GM12878 (cell line): ENCODE measurements at regions not wholly inside any gene's neighbourhood (a gene's known extent, or its start where the extent isn't known, plus 50 kb on each side); places are given as distances from the start of the nearest gene placed in this dataset.

Experiments
- ATAC-seq: fragments of 200-7000 bp; cut with Tn5 transposase; 3 replicates; pipeline ENCODE4 v1.9.1; 2020; ENCODE audit warnings: mild to moderate bottlenecking, moderate library complexity
- BruUV-seq: library from RNA; stranded (reverse); fragments of 400-500 nt; replicated peaks from 2 replicates; lab custom pipeline; 2021; lab: Mats Ljungman, UMichigan
- CTCF ChIA-PET: fragments of 300-600 bp; sonication (Branson Sonifier 250); formaldehyde crosslinking; extraction: SDS; loops from one replicate; lab custom pipeline; 2021; ENCODE audit warnings: inconsistent platforms; lab: Yijun Ruan, JAX
- POLR2A ChIA-PET: fragments of 350-600 bp; formaldehyde crosslinking; extraction: SDS; loops from one replicate; lab custom pipeline; 2021; ENCODE audit warnings: inconsistent platforms; lab: Charles Lee
- RAD21 ChIA-PET: fragments of 300-600 bp; sonication (Branson Sonifier 250); formaldehyde crosslinking; loops from one replicate; lab custom pipeline; 2023; ENCODE audit warnings: antibody characterized with exemption; ENCODE audit not compliant: unreplicated experiment; lab: Charles Lee
- SMC1A ChIA-PET: fragments of 300-600 bp; sonication (Branson Sonifier 250); formaldehyde crosslinking; loops from one replicate; lab custom pipeline; 2023; ENCODE audit not compliant: unreplicated experiment, uncharacterized antibody; lab: Charles Lee
- DNase-seq: peaks from one replicate; pipeline ENCODE4 v3.0.0-alpha.2; 2011; ENCODE audit warnings: low read depth, low spot score
- FAIRE-seq: peaks from 3 replicates; lab custom pipeline; 2011; peaks lifted over from hg19 to GRCh38; lab: Jason Lieb, UNC
- H2AFZ ChIP-seq: 2 replicates; pipeline ENCODE4 v1.6.0; 2011; ENCODE audit warnings: low read depth, low read length, control low read depth; ENCODE audit not compliant: control insufficient read depth
- H3K27ac ChIP-seq: 2 replicates; pipeline ENCODE4 v1.5.1; 2011; ENCODE audit warnings: control low read depth; ENCODE audit not compliant: control insufficient read depth, insufficient read depth
- H3K27me3 ChIP-seq, 2 experiments: replicated peaks in 1 of 2; 2 replicates each; pipeline versions ENCODE4 v1.6.0 to v1.6.1; 2011; ENCODE audit warnings: low read length in 1 of 2; ENCODE audit not compliant: control insufficient read depth in 2 of 2, insufficient read depth in 2 of 2
- H3K36me3 ChIP-seq, 2 experiments: 2 replicates each; pipeline ENCODE4 v1.5.1; 2011; ENCODE audit warnings: low read length in 1 of 2; ENCODE audit not compliant: control insufficient read depth in 2 of 2, insufficient read depth in 2 of 2
- H3K4me1 ChIP-seq: 2 replicates; pipeline ENCODE4 v1.6.1; 2011; ENCODE audit warnings: mild to moderate bottlenecking, low read length, moderate library complexity, mixed read lengths; ENCODE audit not compliant: control insufficient read depth, insufficient read depth
- H3K4me2 ChIP-seq: 2 replicates; pipeline ENCODE4 v1.6.0; 2011; ENCODE audit warnings: control low read depth; ENCODE audit not compliant: control insufficient read depth, insufficient read depth
- H3K4me3 ChIP-seq: fragments of 200-600 bp; sonication (generic); 2 replicates; pipeline ENCODE4 v1.5.1; 2016
- H3K79me2 ChIP-seq: 2 replicates; pipeline ENCODE4 v1.6.0; 2011; ENCODE audit warnings: low read length; ENCODE audit not compliant: control insufficient read depth, insufficient read depth
- H3K9ac ChIP-seq: 2 replicates; pipeline ENCODE4 v1.8.0; 2011; ENCODE audit warnings: low read length, control low read depth, mixed read lengths; ENCODE audit not compliant: control insufficient read depth, insufficient read depth
- H3K9me3 ChIP-seq: replicated peaks from 3 replicates; pipeline ENCODE4 v1.5.1; 2011; ENCODE audit warnings: mild to moderate bottlenecking, low read length; ENCODE audit not compliant: control insufficient read depth, insufficient read depth
- H4K20me1 ChIP-seq: 2 replicates; pipeline ENCODE4 v1.6.0; 2011; ENCODE audit not compliant: control insufficient read depth, insufficient read depth
- ATF2 ChIP-seq: IDR thresholded peaks from 2 replicates; pipeline ENCODE4 v1.6.1; 2012; ENCODE audit warnings: low read length, inconsistent platforms
- CHD4 ChIP-seq: fragments of 200-600 bp; sonication (generic); IDR thresholded peaks from 2 replicates; pipeline ENCODE4 v1.6.1; 2016; ENCODE audit warnings: mild to moderate bottlenecking
- DPF2 ChIP-seq: fragments of 450-650 bp; IDR thresholded peaks from 2 replicates; pipeline ENCODE4 v1.6.1; 2017; ENCODE audit warnings: mild to moderate bottlenecking
- E4F1 ChIP-seq: fragments of 450-650 bp; IDR thresholded peaks from 2 replicates; pipeline ENCODE4 v1.6.1; 2018; ENCODE audit warnings: borderline replicate concordance, mild to moderate bottlenecking; ENCODE audit not compliant: partially characterized antibody
- EGR1 ChIP-seq, 2 experiments: IDR thresholded peaks; 1 replicate in 1 of 2; 2 replicates in 1 of 2; pipeline ENCODE4 v1.6.1; 2011 to 2012; ENCODE audit warnings: low read depth in 2 of 2, low read length in 2 of 2, borderline replicate concordance in 1 of 2, mild to moderate bottlenecking in 1 of 2, moderate library complexity in 1 of 2
- FOXM1 ChIP-seq: IDR thresholded peaks from 2 replicates; pipeline ENCODE4 v1.6.1; 2012; ENCODE audit warnings: low read depth, mild to moderate bottlenecking, inconsistent platforms, low read length, moderate library complexity
- HDAC2 ChIP-seq: fragments of 200-600 bp; sonication (generic); IDR thresholded peaks from 2 replicates; pipeline ENCODE4 v1.6.1; 2017
- LARP7 ChIP-seq: fragments of 450-650 bp; IDR thresholded peaks from 2 replicates; pipeline ENCODE4 v1.6.1; 2017; ENCODE audit warnings: mild to moderate bottlenecking
- MTA3 ChIP-seq: IDR thresholded peaks from 2 replicates; pipeline ENCODE4 v1.6.1; 2012; ENCODE audit warnings: low read length, inconsistent platforms, borderline replicate concordance
- NFYA ChIP-seq: IDR thresholded peaks from 2 replicates; pipeline ENCODE4 v1.6.1; 2011; ENCODE audit warnings: low read depth, mild to moderate bottlenecking, low read length, improper control_type of control experiment, borderline replicate concordance
- NR2C1 ChIP-seq: fragments of 450-650 bp; IDR thresholded peaks from 2 replicates; pipeline ENCODE4 v1.6.1; 2017; ENCODE audit warnings: antibody characterized with exemption, mild to moderate bottlenecking, moderate library complexity
- PML ChIP-seq: IDR thresholded peaks from 2 replicates; pipeline ENCODE4 v1.6.1; 2012; ENCODE audit warnings: low read length, inconsistent platforms
- REST ChIP-seq: IDR thresholded peaks from 2 replicates; pipeline ENCODE4 v1.6.1; 2012; ENCODE audit warnings: mild to moderate bottlenecking, low read depth, low read length
- RUNX3 ChIP-seq: IDR thresholded peaks from 2 replicates; pipeline ENCODE4 v1.6.1; 2012; ENCODE audit warnings: low read length, inconsistent platforms
- TCF3 ChIP-seq: IDR thresholded peaks from 2 replicates; pipeline ENCODE4 v1.6.1; 2012; ENCODE audit warnings: low read depth, mild to moderate bottlenecking, low read length, borderline replicate concordance; ENCODE audit not compliant: insufficient read depth
- ZBED1 ChIP-seq: IDR thresholded peaks from 2 replicates; pipeline ENCODE4 v1.6.1; 2016; ENCODE audit warnings: borderline replicate concordance
- ZZZ3 ChIP-seq: IDR thresholded peaks from 2 replicates; pipeline ENCODE4 v1.6.1; 2011; ENCODE audit warnings: low read depth; ENCODE audit not compliant: control insufficient read depth, insufficient read length
- WGBS: methylation state at CpG from one replicate; pipeline ENCODE4 v1.1.6; 2016; ENCODE audit warnings: low lambda C conversion rate; ENCODE audit not compliant: insufficient replicate concordance, insufficient coverage; ENCODE audit errors: missing lambda C conversion rate; 5-methylcytosine and 5-hydroxymethylcytosine counted together
- in situ Hi-C: fragments of 300-500 bp; cut with MboI; formaldehyde crosslinking; loops from 9 replicates; pipeline ENCODE4 v1.14.3; 2018; ENCODE audit warnings: mixed read lengths
- intact Hi-C: fragments of 100-400 bp; cut with micrococcal nuclease; formaldehyde crosslinking; loops from one replicate; pipeline ENCODE4 v1.14.2; 2022; ENCODE audit not compliant: unreplicated experiment

GRCh38 chrX:65609237-65609636, 58.2 kb upstream of the MSN start (continued):
- TF ChIP-seq E4F1 (no peak), EGR1 (IDR thresholded peaks at IDR 0.05; ENCODE audit: borderline replicate concordance in 1 of 2, low read depth in 2 of 2, low read length in 2 of 2) (no peak), ZBED1 (no peak), TCF3 (no peak), ZZZ3 (no peak)

- in situ Hi-C loops = no loop called here
- FAIRE-seq = no peak
- RAD21 ChIA-PET = no interaction called here
Observed at GRCh38 chrX:65608026-65608425, 59.4 kb upstream of the MSN start.

More at GRCh38 chrX:65608026-65608425, 59.4 kb upstream of the MSN start:
- Histone ChIP-seq H2AFZ (no peak overlapping the region), H3K9ac (no peak overlapping the region), H3K4me2 (no peak overlapping the region), H3K27me3 (no peaks in the 10 kb centered on the region), H3K9me3 (no peaks in the 10 kb centered on the region; the same call in 2 of the 3 replicates), H3K27ac (no peak overlapping the region), H3K36me3 (no peaks in the 10 kb centered on the region), H3K4me3 (no peak overlapping the region), H3K79me2 (no peaks in the 10 kb centered on the region), H3K4me1 (no peaks in the 10 kb centered on the region), H4K20me1 (no peaks in the 10 kb centered on the region)
- BruUV-seq = no TSS peak
- no peak for DNase-seq
- 38% methylated on average over 3 of the region's 3 CpGs for WGBS
- ATAC-seq = no peak
- ChIA-PET SMC1A (interaction anchor here (1.2 kb wide), 1 partner anchor 11 kb away, joined by 6 read pairs; no protein-coding TSS in a partner anchor), POLR2A (no interaction called here), CTCF (no interaction called here)
- intact Hi-C loops = no loop called here
- TF ChIP-seq REST (no peak), MTA3 (no peak), FOXM1 (no peak), NFYA (no peak), CHD4 (no peak), LARP7 (no peak), NR2C1 (no peak), RUNX3 (no peak), DPF2 (no peak), HDAC2 (no peak), PML (no peak), ATF2 (no peak)
